CD4-positive, alpha-beta memory T cell (primary cell): ENCODE measurements at regions not wholly inside any gene's neighbourhood (a gene's known extent, or its start where the extent isn't known, plus 50 kb on each side); places are given as distances from the start of the nearest gene placed in this dataset.
A peak's percentile ranks its signal among the peaks of the same experiment; 100 is the strongest.

Experiments used
- CTCF ChIA-PET: fragments of 350-600 bp; sonication (Branson Sonifier 250); formaldehyde crosslinking; loops from one replicate; lab custom pipeline; 2021; ENCODE audit warnings: inconsistent platforms; ENCODE audit not compliant: partially characterized antibody; lab: Charles Lee
- POLR2A ChIA-PET: fragments of 350-600 bp; sonication (Branson Sonifier 250); formaldehyde crosslinking; loops from one replicate; lab custom pipeline; 2021; ENCODE audit not compliant: partially characterized antibody; lab: Charles Lee
- DNase-seq, 5 donors: peaks; one replicate each; pipeline versions ENCODE4 v3.0.0 to v3.0.0-alpha.2; 2020 to 2022; ENCODE audit warnings: mixed read lengths in 1 of 5
- H3K27ac ChIP-seq: one replicate; pipeline ENCODE4 v1.7.0; 2013; ENCODE audit warnings: low read depth, low read length
- H3K27me3 ChIP-seq: 2 replicates; pipeline ENCODE4 v1.7.0; 2013; ENCODE audit warnings: mild to moderate bottlenecking, low read length, moderate library complexity; ENCODE audit not compliant: insufficient read depth
- H3K36me3 ChIP-seq: 2 replicates; pipeline ENCODE4 v1.7.0; 2013; ENCODE audit warnings: mild to moderate bottlenecking, low read length, moderate library complexity; ENCODE audit not compliant: insufficient read depth
- H3K4me1 ChIP-seq: 2 replicates; pipeline ENCODE4 v1.7.0; 2013; ENCODE audit warnings: mild to moderate bottlenecking, low read length, moderate library complexity; ENCODE audit not compliant: insufficient read depth
- H3K4me3 ChIP-seq, 2 donors: one replicate each; pipeline ENCODE4 v1.7.0; 2013; ENCODE audit warnings: low read length in 2 of 2, mild to moderate bottlenecking in 1 of 2
- H3K9me3 ChIP-seq, 2 donors: one replicate each; pipeline ENCODE4 v1.7.0; 2013; ENCODE audit warnings: low read length in 2 of 2, control low read depth in 1 of 2; ENCODE audit not compliant: control insufficient read depth in 1 of 2
- H3K27ac Mint-ChIP-seq, 7 donors: one replicate each; pipeline ENCODE4 v1.8.0; 2020 to 2021; ENCODE audit warnings: mixed read lengths in 7 of 7, mild to moderate bottlenecking in 6 of 7, inconsistent platforms in 3 of 7, moderate library complexity in 3 of 7
- H3K27me3 Mint-ChIP-seq, 2 donors: one replicate each; pipeline ENCODE4 v1.8.0; 2020 to 2021; ENCODE audit warnings: mixed read lengths in 2 of 2
- H3K36me3 Mint-ChIP-seq, 2 donors: one replicate each; pipeline ENCODE4 v1.8.0; 2020 to 2021; ENCODE audit warnings: mixed read lengths in 2 of 2, inconsistent platforms in 1 of 2, mild to moderate bottlenecking in 1 of 2
- H3K4me1 Mint-ChIP-seq, 4 donors: one replicate each; pipeline ENCODE4 v1.8.0; 2020 to 2021; ENCODE audit warnings: mixed read lengths in 4 of 4, mild to moderate bottlenecking in 1 of 4
- H3K4me3 Mint-ChIP-seq, 8 donors: one replicate each; pipeline ENCODE4 v1.8.0; 2020 to 2021; ENCODE audit warnings: mixed read lengths in 8 of 8, mild to moderate bottlenecking in 7 of 8, moderate library complexity in 6 of 8, inconsistent platforms in 3 of 8
- H3K9me3 Mint-ChIP-seq, 8 donors: one replicate each; pipeline ENCODE4 v1.8.0; 2020 to 2021; ENCODE audit warnings: mixed read lengths in 8 of 8, mild to moderate bottlenecking in 5 of 8, inconsistent platforms in 3 of 8, moderate library complexity in 1 of 8
- intact Hi-C: fragments of 100-400 bp; cut with micrococcal nuclease; formaldehyde crosslinking; loops from one replicate; pipeline ENCODE4 v1.15.1; 2023

GRCh38 chr7:34312624-34313023 is 345.4 kb upstream of the NPSR1 start:
- no peak overlapping the region for H3K4me3 Mint-ChIP-seq
- H3K27ac ChIP-seq: no peak overlapping the region
- DNase-seq: no peak
- intact Hi-C loops: no loop called here
- no peak overlapping the region for H3K4me3 ChIP-seq
- H3K9me3 Mint-ChIP-seq: peaks cover 2 to 16% (median 10%) of the 10 kb centered on the region in 8 donors
- CTCF ChIA-PET: interaction anchor here (1.5 kb wide), 1 partner anchor 8 kb away, joined by 4 read pairs; no protein-coding TSS in a partner anchor
- H3K4me1 ChIP-seq: no peaks in the 10 kb centered on the region
- H3K27me3 ChIP-seq: no peaks in the 10 kb centered on the region
- POLR2A ChIA-PET: no interaction called here
- peaks cover 0 to 3% of the 10 kb centered on the region in 2 donors for H3K27me3 Mint-ChIP-seq
- no peak overlapping the region for H3K27ac Mint-ChIP-seq
- no peaks in the 10 kb centered on the region for H3K9me3 ChIP-seq
- no peaks in the 10 kb centered on the region for H3K36me3 Mint-ChIP-seq
- no peaks in the 10 kb centered on the region for H3K4me1 Mint-ChIP-seq
- H3K36me3 ChIP-seq: no peaks in the 10 kb centered on the region

GRCh38 chr7:34313289-34313688 is 344.7 kb upstream of the NPSR1 start:
- H3K9me3 Mint-ChIP-seq: peaks cover 2 to 16% (median 10%) of the 10 kb centered on the region in 8 donors
- intact Hi-C loops: no loop called here
- no peak for DNase-seq
- H3K36me3 ChIP-seq: no peaks in the 10 kb centered on the region
- POLR2A ChIA-PET: no interaction called here
- no peak overlapping the region for H3K4me3 Mint-ChIP-seq
- H3K9me3 ChIP-seq: no peaks in the 10 kb centered on the region
- CTCF ChIA-PET: interaction anchor here (1.5 kb wide), 1 partner anchor 8 kb away, joined by 4 read pairs; no protein-coding TSS in a partner anchor
- no peak overlapping the region for H3K27ac ChIP-seq
- no peaks in the 10 kb centered on the region for H3K4me1 Mint-ChIP-seq
- H3K4me3 ChIP-seq: no peak overlapping the region
- peaks cover 0 to 3% of the 10 kb centered on the region in 2 donors for H3K27me3 Mint-ChIP-seq
- no peak overlapping the region for H3K27ac Mint-ChIP-seq
- no peaks in the 10 kb centered on the region for H3K27me3 ChIP-seq
- H3K36me3 Mint-ChIP-seq: no peaks in the 10 kb centered on the region
- H3K4me1 ChIP-seq: no peaks in the 10 kb centered on the region

GRCh38 chr7:34315032-34315431 is 343.0 kb upstream of the NPSR1 start:
- Histone ChIP-seq H3K9me3 (no peaks in the 10 kb centered on the region), H3K4me3 (no peak overlapping the region), H3K27me3 (no peaks in the 10 kb centered on the region), H3K27ac (no peak overlapping the region), H3K4me1 (no peaks in the 10 kb centered on the region), H3K36me3 (no peaks in the 10 kb centered on the region)
- H3K9me3 Mint-ChIP-seq: peaks cover 2 to 16% (median 8%) of the 10 kb centered on the region in 8 donors
- H3K27me3 Mint-ChIP-seq: peaks cover 0 to 2% of the 10 kb centered on the region in 2 donors
- POLR2A ChIA-PET: interaction anchor here (0.7 kb wide), 1 partner anchor 60 kb away, joined by 4 read pairs; no protein-coding TSS in a partner anchor
- no peaks in the 10 kb centered on the region for H3K4me1 Mint-ChIP-seq
- intact Hi-C loops: no loop called here
- no peaks in the 10 kb centered on the region for H3K36me3 Mint-ChIP-seq
- H3K27ac Mint-ChIP-seq: no peak overlapping the region
- CTCF ChIA-PET: no interaction called here
- DNase-seq: no peak
- no peak overlapping the region for H3K4me3 Mint-ChIP-seq

- Mint-ChIP-seq H3K27me3 (peaks cover 5 to 6% of the 10 kb centered on the region in 2 donors), H3K27ac (no peak overlapping the region), H3K9me3 (peaks cover 0 to 12% (median 7%) of the 10 kb centered on the region in 8 donors), H3K4me1 (peaks cover 3 to 5% (median 4%) of the 10 kb centered on the region in 4 donors), H3K4me3 (no peak overlapping the region), H3K36me3 (no peaks in the 10 kb centered on the region)
- Histone ChIP-seq H3K4me1 (no peaks in the 10 kb centered on the region), H3K4me3 (no peak overlapping the region), H3K27me3 (no peaks in the 10 kb centered on the region), H3K36me3 (no peaks in the 10 kb centered on the region), H3K27ac (no peak overlapping the region), H3K9me3 (no peaks in the 10 kb centered on the region)
- intact Hi-C loops: no loop called here
- ChIA-PET POLR2A (no interaction called here), CTCF (no interaction called here)
- no peak for DNase-seq
Measured at GRCh38 chr7:34317039-34317438, 341.0 kb upstream of the NPSR1 start.

- H3K9me3 Mint-ChIP-seq: no peaks in the 10 kb centered on the region
- no peak for DNase-seq
- CTCF ChIA-PET: interaction anchor here (1.0 to 2.0 kb wide), 10 partner anchors 7 to 1200 kb away, joined by 3 to 6 read pairs (median 4); no protein-coding TSS in a partner anchor
- no peak overlapping the region for H3K4me3 ChIP-seq
- H3K4me1 ChIP-seq: no peaks in the 10 kb centered on the region
- intact Hi-C loops: loop anchor here (5.0 kb wide), 1 partner anchor 1202 kb away; no protein-coding TSS in a partner anchor
- H3K27ac Mint-ChIP-seq: no peak overlapping the region
- no peaks in the 10 kb centered on the region for H3K9me3 ChIP-seq
- no peaks in the 10 kb centered on the region for H3K27me3 ChIP-seq
- no peak overlapping the region for H3K27ac ChIP-seq
- no peaks in the 10 kb centered on the region for H3K36me3 Mint-ChIP-seq
- H3K27me3 Mint-ChIP-seq: peaks cover 6 to 11% of the 10 kb centered on the region in 2 donors
- POLR2A ChIA-PET: no interaction called here
- H3K4me3 Mint-ChIP-seq: no peak overlapping the region
- H3K4me1 Mint-ChIP-seq: peaks cover 4 to 5% (median 5%) of the 10 kb centered on the region in 4 donors
- no peaks in the 10 kb centered on the region for H3K36me3 ChIP-seq
Measured at GRCh38 chr7:34320412-34320811, 337.6 kb upstream of the NPSR1 start.

GRCh38 chr7:34320926-34321661 is 336.9 kb upstream of the NPSR1 start:
- Histone ChIP-seq H3K27ac (no peak overlapping the region), H3K9me3 (no peaks in the 10 kb centered on the region), H3K4me1 (no peaks in the 10 kb centered on the region), H3K27me3 (no peaks in the 10 kb centered on the region), H3K36me3 (no peaks in the 10 kb centered on the region), H3K4me3 (no peak overlapping the region)
- Mint-ChIP-seq H3K27me3 (peaks cover 6 to 11% of the 10 kb centered on the region in 2 donors), H3K9me3 (no peaks in the 10 kb centered on the region), H3K36me3 (no peaks in the 10 kb centered on the region), H3K4me3 (peak overlapping the region in 7 of 8 donors; percentile 12 to 77 (median 51)), H3K27ac (no peak overlapping the region), H3K4me1 (peaks cover 4 to 5% (median 5%) of the 10 kb centered on the region in 4 donors)
- intact Hi-C loops: loop anchor here (5.0 kb wide), 1 partner anchor 1201 kb away; no protein-coding TSS in a partner anchor
- DNase-seq: peak in 4 of 5 donors; percentile 23 to 36 (median 34)
- CTCF ChIA-PET: interaction anchor here (1.0 to 1.5 kb wide), 8 partner anchors 8 to 1199 kb away, joined by 3 to 5 read pairs (median 4); no protein-coding TSS in a partner anchor
- POLR2A ChIA-PET: no interaction called here

GRCh38 chr7:34322841-34323240 is 335.2 kb upstream of the NPSR1 start:
- no peak overlapping the region for H3K4me3 ChIP-seq
- DNase-seq: no peak
- peaks cover 4 to 5% (median 5%) of the 10 kb centered on the region in 4 donors for H3K4me1 Mint-ChIP-seq
- H3K27ac Mint-ChIP-seq: no peak overlapping the region
- ChIA-PET POLR2A (no interaction called here), CTCF (no interaction called here)
- no peaks in the 10 kb centered on the region for H3K9me3 ChIP-seq
- H3K9me3 Mint-ChIP-seq: no peaks in the 10 kb centered on the region
- peaks cover 6 to 14% of the 10 kb centered on the region in 2 donors for H3K27me3 Mint-ChIP-seq
- H3K36me3 ChIP-seq: no peaks in the 10 kb centered on the region
- no peaks in the 10 kb centered on the region for H3K4me1 ChIP-seq
- H3K27ac ChIP-seq: no peak overlapping the region
- no peaks in the 10 kb centered on the region for H3K27me3 ChIP-seq
- no peak overlapping the region for H3K4me3 Mint-ChIP-seq
- intact Hi-C loops: loop anchor here (5.0 kb wide), 1 partner anchor 1199 kb away; no protein-coding TSS in a partner anchor
- H3K36me3 Mint-ChIP-seq: no peaks in the 10 kb centered on the region
